OCI-LY7 (cell line): ENCODE measurements at regions not wholly inside any gene's neighbourhood (a gene's known extent, or its start where the extent isn't known, plus 50 kb on each side); places are given as distances from the start of the nearest gene placed in this dataset.

Experiments used
- BruUV-seq: library from RNA; stranded (reverse); fragments of 400-500 nt; replicated peaks from 2 replicates; lab custom pipeline; 2021; lab: Mats Ljungman, UMichigan
- CTCF ChIA-PET: fragments of 300-600 bp; sonication (Branson Sonifier 250); formaldehyde crosslinking; loops from one replicate; lab custom pipeline; 2022; ENCODE audit warnings: antibody characterized with exemption; ENCODE audit not compliant: unreplicated experiment; lab: Charles Lee
- POLR2A ChIA-PET: fragments of 300-600 bp; sonication (Branson Sonifier 250); formaldehyde crosslinking; loops from one replicate; lab custom pipeline; 2022; ENCODE audit warnings: antibody characterized with exemption; lab: Charles Lee
- DNase-seq: peaks from one replicate; pipeline ENCODE4 v3.0.0-alpha.2; 2015; ENCODE audit warnings: low spot score
- H2AFZ ChIP-seq: fragments of 200-600 bp; sonication (generic), shearing (Covaris generic); 2 replicates; pipeline ENCODE4 v1.6.1; 2014; ENCODE audit warnings: mild to moderate bottlenecking, antibody characterized with exemption, low read length, moderate library complexity
- H3K27ac ChIP-seq: fragments of 200-600 bp; sonication (generic); 2 replicates; pipeline ENCODE4 v1.5.1; 2014; ENCODE audit warnings: mixed run types, low read depth, mild to moderate bottlenecking, moderate library complexity, low read length, inconsistent platforms; ENCODE audit not compliant: poor library complexity, severe bottlenecking
- H3K36me3 ChIP-seq: fragments of 200-600 bp; sonication (generic); 2 replicates; pipeline ENCODE4 v1.6.1; 2014; ENCODE audit warnings: mild to moderate bottlenecking, antibody characterized with exemption, low read length, moderate library complexity, mixed read lengths; ENCODE audit not compliant: insufficient read depth
- H3K4me1 ChIP-seq: fragments of 200-600 bp; sonication (generic); 2 replicates; pipeline ENCODE4 v1.5.1; 2014; ENCODE audit warnings: mild to moderate bottlenecking, low read length; ENCODE audit not compliant: insufficient read depth, poor library complexity, severe bottlenecking
- H3K4me2 ChIP-seq: fragments of 200-600 bp; sonication (generic); 2 replicates; pipeline ENCODE4 v1.6.1; 2014; ENCODE audit warnings: mild to moderate bottlenecking, low read length
- H3K4me3 ChIP-seq: fragments of 200-600 bp; sonication (generic); 2 replicates; pipeline ENCODE4 v1.5.1; 2014; ENCODE audit warnings: mild to moderate bottlenecking, low read depth, low read length; ENCODE audit not compliant: poor library complexity, severe bottlenecking
- H3K79me2 ChIP-seq: fragments of 200-600 bp; sonication (generic); 2 replicates; pipeline ENCODE4 v1.6.1; 2016; ENCODE audit warnings: low read depth, mild to moderate bottlenecking, low read length, moderate library complexity, mixed read lengths; ENCODE audit not compliant: insufficient read depth
- H3K9me2 ChIP-seq: fragments of 200-600 bp; sonication (generic); 2 replicates; pipeline ENCODE4 v1.6.1; 2016; ENCODE audit warnings: mild to moderate bottlenecking, low read length, mixed read lengths; ENCODE audit not compliant: insufficient read depth
- H3K9me3 ChIP-seq: fragments of 200-600 bp; sonication (generic); 2 replicates; pipeline ENCODE4 v1.6.1; 2014; ENCODE audit warnings: mild to moderate bottlenecking, mixed run types, low read length, mixed read lengths
- H4K20me1 ChIP-seq: fragments of 200-600 bp; sonication (generic); 2 replicates; pipeline ENCODE4 v1.6.1; 2014; ENCODE audit warnings: mild to moderate bottlenecking, antibody characterized with exemption, low read length, moderate library complexity, mixed read lengths; ENCODE audit not compliant: insufficient read depth
- CTCF ChIP-seq: fragments of 200-600 bp; sonication (generic); conservative IDR thresholded peaks from 2 replicates; pipeline ENCODE4 v1.5.1; 2014; ENCODE audit warnings: mild to moderate bottlenecking, antibody characterized with exemption, low read length, moderate library complexity, mixed read lengths
- EZH2phosphoT487 ChIP-seq: fragments of 200-600 bp; sonication (generic); IDR thresholded peaks from 2 replicates; pipeline ENCODE4 v1.6.1; 2018; ENCODE audit warnings: low read depth, borderline replicate concordance, mild to moderate bottlenecking, mixed run types, antibody characterized with exemption, low read length, moderate library complexity, mixed read lengths
- intact Hi-C: fragments of 100-400 bp; cut with micrococcal nuclease; formaldehyde crosslinking; loops from one replicate; pipeline ENCODE4 v1.10.0; 2022; ENCODE audit not compliant: unreplicated experiment

- H3K4me3 ChIP-seq, result no peak overlapping the region
Observed at GRCh38 chr10:15462253-15462897, 91.3 kb upstream of the FAM171A1 start.

GRCh38 chr10:15461353-15462108, 90.4 kb upstream of the FAM171A1 start:
- no peaks in the 10 kb centered on the region for H3K9me3 ChIP-seq
- no peaks in the 10 kb centered on the region for H4K20me1 ChIP-seq
- H3K4me2 ChIP-seq, result no peak overlapping the region
- no peak overlapping the region for H3K27ac ChIP-seq
- BruUV-seq, result no TSS peak
- no peak overlapping the region for H2AFZ ChIP-seq
- no peak for DNase-seq
- no peak overlapping the region for H3K4me3 ChIP-seq
- intact Hi-C loops, result no loop called here
- H3K9me2 ChIP-seq, result no peaks in the 10 kb centered on the region
- TF ChIP-seq CTCF (no peak), EZH2phosphoT487 (no peak)
- H3K79me2 ChIP-seq, result no peaks in the 10 kb centered on the region
- no peaks in the 10 kb centered on the region for H3K36me3 ChIP-seq
- CTCF ChIA-PET, result no interaction called here
- no peaks in the 10 kb centered on the region for H3K4me1 ChIP-seq
- POLR2A ChIA-PET, result no interaction called here

More at GRCh38 chr10:15462253-15462897, 91.3 kb upstream of the FAM171A1 start:
- intact Hi-C loops, result no loop called here
- Histone ChIP-seq H3K9me2 (no peaks in the 10 kb centered on the region), H3K27ac (no peak overlapping the region), H3K9me3 (no peaks in the 10 kb centered on the region), H3K4me2 (no peak overlapping the region), H3K4me1 (no peaks in the 10 kb centered on the region), H3K79me2 (no peaks in the 10 kb centered on the region), H3K36me3 (no peaks in the 10 kb centered on the region), H2AFZ (no peak overlapping the region), H4K20me1 (no peaks in the 10 kb centered on the region)
- ChIA-PET POLR2A (no interaction called here), CTCF (no interaction called here)
- DNase-seq, result no peak
- TF ChIP-seq CTCF (no peak), EZH2phosphoT487 (no peak)
- BruUV-seq, result no TSS peak

GRCh38 chr10:15460661-15461060, 89.6 kb upstream of the FAM171A1 start:
- no peaks in the 10 kb centered on the region for H3K9me2 ChIP-seq
- CTCF ChIA-PET, result no interaction called here
- H4K20me1 ChIP-seq, result no peaks in the 10 kb centered on the region
- H3K4me3 ChIP-seq, result no peak overlapping the region
- H3K9me3 ChIP-seq, result no peaks in the 10 kb centered on the region
- no TSS peak for BruUV-seq
- no peaks in the 10 kb centered on the region for H3K36me3 ChIP-seq
- no peaks in the 10 kb centered on the region for H3K4me1 ChIP-seq
- intact Hi-C loops, result no loop called here
- POLR2A ChIA-PET, result interaction anchor here (0.5 kb wide), 1 partner anchor 103 kb away, joined by 3 read pairs; no protein-coding TSS in a partner anchor
- H2AFZ ChIP-seq, result no peak overlapping the region
- H3K27ac ChIP-seq, result no peak overlapping the region
- no peak for TF ChIP-seq CTCF
- no peak for TF ChIP-seq EZH2phosphoT487
- no peaks in the 10 kb centered on the region for H3K79me2 ChIP-seq
- no peak for DNase-seq
- no peak overlapping the region for H3K4me2 ChIP-seq
